ENCODE measurements at regions not wholly inside any gene's neighbourhood (a gene's known extent, or its start where the extent isn't known, plus 50 kb on each side); places are given as distances from the start of the nearest gene placed in this dataset.

DNA sequence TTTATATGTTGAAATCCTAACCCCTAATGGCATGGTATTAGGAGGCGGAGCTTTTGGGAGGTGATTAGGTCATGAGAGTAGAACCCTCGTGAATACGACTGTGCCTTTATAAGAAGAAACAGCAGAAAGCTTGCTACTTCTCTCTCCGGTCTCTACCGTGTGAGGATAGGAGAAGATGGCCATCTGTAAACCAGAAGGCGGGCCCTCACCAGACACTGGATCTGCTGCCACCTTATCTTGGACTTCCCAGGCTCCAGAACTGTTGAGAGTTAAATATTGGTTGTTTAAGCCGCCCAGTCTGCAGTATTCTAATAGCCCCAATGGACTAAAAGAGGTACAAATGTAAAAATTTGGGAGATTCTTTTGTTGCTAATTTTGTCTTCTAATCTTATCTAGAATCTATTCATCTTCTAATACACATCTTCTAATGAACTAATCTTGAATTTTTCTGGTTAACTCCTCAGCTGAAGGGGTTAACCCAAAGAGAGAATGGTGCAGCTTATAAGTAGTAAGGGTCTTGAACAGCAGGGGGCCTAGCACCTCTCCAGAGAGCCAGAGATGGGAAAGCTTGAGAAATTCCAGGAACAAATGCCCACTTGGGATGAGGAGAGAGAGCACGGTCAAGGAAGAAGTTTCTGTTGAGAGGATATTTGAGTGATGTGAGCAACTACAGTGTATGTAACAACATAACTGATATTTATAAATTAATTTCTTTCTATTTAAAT lies 264.0 kb upstream of the GRIP1 start:
- H3K36me3 ChIP-seq (ENCODE audit: control insufficient read depth, insufficient read depth, low read length): no peaks in the 10 kb centered on the region
- H3K9me3 ChIP-seq (ENCODE audit: control insufficient read depth, insufficient read depth, low read length): no peaks in the 10 kb centered on the region
- no peak for DNase-seq (ENCODE audit: low read depth in 4 of 6, low spot score in 6 of 6)
- H3K4me3 ChIP-seq (ENCODE audit: low read depth, low read length): no peak overlapping the region
- H3K27ac ChIP-seq (ENCODE audit: low read depth, low read length): no peak overlapping the region
- H3K27me3 ChIP-seq (ENCODE audit: control insufficient read depth, insufficient read depth, low read length): no peaks in the 10 kb centered on the region
- WGBS (ENCODE audit: insufficient coverage): 93% methylated on average over 3 of the region's 8 CpGs
- no peaks in the 10 kb centered on the region for H3K4me1 ChIP-seq (ENCODE audit: control insufficient read depth, insufficient read depth, low read length)

DNA sequence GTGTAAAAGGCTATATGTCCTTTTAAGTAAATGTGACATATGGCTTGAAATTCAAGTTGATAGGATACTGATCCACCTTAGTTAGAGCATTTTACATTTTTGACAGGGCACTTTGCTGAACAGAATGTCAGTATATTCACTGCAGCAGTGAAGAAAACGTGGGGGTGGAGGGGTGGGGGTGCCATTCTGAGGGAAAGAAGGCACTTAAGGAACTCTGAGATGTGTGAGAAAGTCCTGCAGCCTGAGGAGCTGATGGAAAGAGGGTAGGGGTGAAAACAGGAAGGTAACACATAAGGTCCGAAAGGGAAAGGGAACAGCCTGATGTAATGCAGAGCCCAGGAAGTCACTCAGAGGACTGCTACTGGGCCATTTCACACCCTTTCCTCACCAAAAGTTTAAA lies 265.5 kb upstream of the GRIP1 start:
- 33% methylated on average over 1 of the region's 2 CpGs for WGBS (ENCODE audit: insufficient coverage)
- DNase-seq (ENCODE audit: low read depth in 4 of 6, low spot score in 6 of 6): no peak
- Histone ChIP-seq H3K36me3 (ENCODE audit: control insufficient read depth, insufficient read depth, low read length) (no peaks in the 10 kb centered on the region), H3K4me1 (ENCODE audit: control insufficient read depth, insufficient read depth, low read length) (no peaks in the 10 kb centered on the region), H3K4me3 (ENCODE audit: low read depth, low read length) (no peak overlapping the region), H3K9me3 (ENCODE audit: control insufficient read depth, insufficient read depth, low read length) (no peaks in the 10 kb centered on the region), H3K27ac (ENCODE audit: low read depth, low read length) (no peak overlapping the region), H3K27me3 (ENCODE audit: control insufficient read depth, insufficient read depth, low read length) (no peaks in the 10 kb centered on the region)

DNA sequence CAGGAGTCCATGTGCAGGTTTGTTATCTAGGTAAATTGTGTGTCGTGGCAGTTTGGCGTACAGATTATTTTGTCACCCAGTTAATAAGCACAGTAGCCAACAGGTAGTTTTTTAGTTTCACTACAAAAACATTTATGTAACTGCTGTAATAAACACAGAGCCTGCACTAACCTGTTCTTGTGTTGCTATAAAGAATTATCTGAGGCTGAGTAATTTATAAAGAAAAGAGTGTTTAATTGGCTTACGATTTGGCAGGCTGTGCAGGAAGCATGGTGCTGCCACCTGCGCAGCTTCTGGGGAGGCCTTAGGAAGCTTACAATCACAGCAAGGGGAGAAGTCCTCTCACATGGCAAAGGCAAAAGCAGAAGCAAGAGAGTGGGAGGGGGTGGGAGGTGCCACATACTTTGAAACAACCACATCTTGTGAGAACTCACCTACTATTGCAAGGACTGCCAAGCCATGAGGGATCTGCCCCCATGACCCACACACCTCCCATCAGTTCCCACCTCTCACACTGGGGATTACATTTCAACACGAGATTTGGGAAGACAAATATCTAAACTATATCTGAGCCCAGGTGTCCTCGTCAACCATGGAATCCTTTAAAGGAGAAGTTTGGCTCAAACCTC lies 266.4 kb upstream of the GRIP1 start:
- H3K36me3 ChIP-seq (ENCODE audit: control insufficient read depth, insufficient read depth, low read length): no peaks in the 10 kb centered on the region
- no peak for DNase-seq (ENCODE audit: low read depth in 4 of 6, low spot score in 6 of 6)
- no peaks in the 10 kb centered on the region for H3K9me3 ChIP-seq (ENCODE audit: control insufficient read depth, insufficient read depth, low read length)
- no peaks in the 10 kb centered on the region for H3K4me1 ChIP-seq (ENCODE audit: control insufficient read depth, insufficient read depth, low read length)
- 78% methylated on average over 2 of the region's 6 CpGs for WGBS (ENCODE audit: insufficient coverage)
- H3K27me3 ChIP-seq (ENCODE audit: control insufficient read depth, insufficient read depth, low read length): no peaks in the 10 kb centered on the region
- no peak overlapping the region for H3K27ac ChIP-seq (ENCODE audit: low read depth, low read length)
- H3K4me3 ChIP-seq (ENCODE audit: low read depth, low read length): no peak overlapping the region

DNA sequence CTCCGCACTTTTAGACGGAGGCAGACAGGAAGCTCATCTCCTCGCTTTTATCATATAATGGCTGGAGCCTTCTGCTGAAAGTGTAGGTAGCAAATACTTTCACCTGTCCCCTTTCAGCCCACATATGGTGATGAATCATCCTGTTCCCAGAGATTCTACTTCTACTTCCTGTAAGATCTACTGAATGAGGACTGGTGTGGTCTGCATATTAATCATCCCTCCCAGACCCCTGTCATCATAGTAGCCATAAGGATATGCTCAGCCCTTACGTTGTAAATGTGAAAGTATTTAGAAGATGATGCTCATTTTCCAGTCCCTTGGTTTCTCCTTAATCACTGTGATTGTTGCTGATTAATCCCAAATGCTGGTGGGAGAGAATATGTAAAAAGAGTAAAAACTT lies 268.2 kb upstream of the GRIP1 start:
- H3K9me3 ChIP-seq (ENCODE audit: control insufficient read depth, insufficient read depth, low read length): no peaks in the 10 kb centered on the region
- H3K4me3 ChIP-seq (ENCODE audit: low read depth, low read length): no peak overlapping the region
- no CpG with 5 or more reads among the region's 4 CpGs for WGBS (ENCODE audit: insufficient coverage)
- no peak overlapping the region for H3K27ac ChIP-seq (ENCODE audit: low read depth, low read length)
- no peaks in the 10 kb centered on the region for H3K36me3 ChIP-seq (ENCODE audit: control insufficient read depth, insufficient read depth, low read length)
- no peak for DNase-seq (ENCODE audit: low read depth in 4 of 6, low spot score in 6 of 6)
- H3K4me1 ChIP-seq (ENCODE audit: control insufficient read depth, insufficient read depth, low read length): no peaks in the 10 kb centered on the region
- H3K27me3 ChIP-seq (ENCODE audit: control insufficient read depth, insufficient read depth, low read length): no peaks in the 10 kb centered on the region

DNA sequence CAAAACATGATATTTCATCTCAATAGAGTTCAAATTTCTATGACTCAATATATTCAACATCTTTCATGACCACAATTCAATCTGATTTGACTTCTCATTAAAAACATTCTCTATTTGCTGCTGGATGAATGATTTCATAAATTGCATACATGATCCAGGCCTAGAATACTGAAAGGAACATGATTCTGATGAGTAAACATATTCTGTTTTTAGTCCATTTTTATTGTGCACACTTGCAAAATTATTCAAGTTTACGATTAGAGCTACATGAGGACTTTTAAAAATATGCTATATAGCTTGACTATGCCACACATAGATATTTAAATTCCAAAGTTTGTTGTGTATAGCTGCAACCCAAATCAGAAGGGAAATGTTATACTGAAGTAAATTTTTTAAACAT lies 273.8 kb upstream of the GRIP1 start:
- no CpG with 5 or more reads among the region's 1 CpG for WGBS (ENCODE audit: insufficient coverage)

DNA sequence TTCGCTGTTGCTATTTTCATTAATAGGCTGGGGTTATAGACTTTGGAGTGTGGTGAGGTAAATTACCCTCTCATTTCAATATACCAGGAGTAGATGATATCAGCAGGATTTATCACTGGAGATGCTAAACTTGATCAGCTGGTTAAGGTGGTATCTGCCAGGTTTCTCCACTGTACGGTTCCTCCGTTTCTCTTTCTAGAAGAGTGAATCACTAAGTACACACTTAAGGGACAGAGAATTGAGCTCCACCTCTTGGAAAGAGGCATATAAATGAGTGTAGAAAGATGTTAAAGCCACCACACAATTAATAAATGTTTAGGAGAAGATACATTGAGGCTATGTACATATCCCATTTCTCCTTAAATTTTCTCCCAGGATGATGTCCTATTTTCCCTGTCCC lies 277.4 kb upstream of the GRIP1 start:
- DNase-seq (ENCODE audit: low read depth in 4 of 6, low spot score in 6 of 6): no peak
- Histone ChIP-seq H3K4me3 (ENCODE audit: low read depth, low read length) (no peak overlapping the region), H3K27me3 (ENCODE audit: control insufficient read depth, insufficient read depth, low read length) (no peaks in the 10 kb centered on the region), H3K36me3 (ENCODE audit: control insufficient read depth, insufficient read depth, low read length) (no peaks in the 10 kb centered on the region), H3K4me1 (ENCODE audit: control insufficient read depth, insufficient read depth, low read length) (no peaks in the 10 kb centered on the region), H3K27ac (ENCODE audit: low read depth, low read length) (no peak overlapping the region), H3K9me3 (ENCODE audit: control insufficient read depth, insufficient read depth, low read length) (no peaks in the 10 kb centered on the region)
- WGBS (ENCODE audit: insufficient coverage): no CpG with 5 or more reads among the region's 3 CpGs

More for the DNA sequence above, 273.8 kb upstream of the GRIP1 start:
- Histone ChIP-seq H3K36me3 (ENCODE audit: control insufficient read depth, insufficient read depth, low read length) (no peaks in the 10 kb centered on the region), H3K4me1 (ENCODE audit: control insufficient read depth, insufficient read depth, low read length) (no peaks in the 10 kb centered on the region), H3K27ac (ENCODE audit: low read depth, low read length) (no peak overlapping the region), H3K9me3 (ENCODE audit: control insufficient read depth, insufficient read depth, low read length) (no peaks in the 10 kb centered on the region), H3K27me3 (ENCODE audit: control insufficient read depth, insufficient read depth, low read length) (no peaks in the 10 kb centered on the region), H3K4me3 (ENCODE audit: low read depth, low read length) (no peak overlapping the region)
- no peak for DNase-seq (ENCODE audit: low read depth in 4 of 6, low spot score in 6 of 6)

DNA sequence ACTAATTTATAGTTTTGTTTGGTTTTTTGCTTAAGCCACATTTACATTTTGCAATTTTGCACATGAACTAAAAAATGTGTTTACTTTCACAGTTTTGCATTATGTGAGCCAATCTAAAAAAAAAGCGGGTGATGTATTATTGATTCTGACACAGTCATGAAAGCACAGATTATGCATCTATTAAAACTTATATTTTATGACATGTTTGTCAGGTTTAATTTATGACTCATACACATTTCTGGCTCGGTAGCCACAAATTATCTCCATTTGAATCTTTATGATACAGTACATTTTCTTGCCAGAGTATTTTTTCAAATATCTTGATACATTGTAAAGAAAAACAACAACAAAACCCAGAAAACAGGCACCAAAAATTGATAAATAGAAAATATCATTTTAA lies 280.4 kb upstream of the GRIP1 start:
- Histone ChIP-seq H3K9me3 (ENCODE audit: control insufficient read depth, insufficient read depth, low read length) (no peaks in the 10 kb centered on the region), H3K4me3 (ENCODE audit: low read depth, low read length) (no peak overlapping the region), H3K27me3 (ENCODE audit: control insufficient read depth, insufficient read depth, low read length) (no peaks in the 10 kb centered on the region), H3K4me1 (ENCODE audit: control insufficient read depth, insufficient read depth, low read length) (no peaks in the 10 kb centered on the region), H3K27ac (ENCODE audit: low read depth, low read length) (no peak overlapping the region), H3K36me3 (ENCODE audit: control insufficient read depth, insufficient read depth, low read length) (no peaks in the 10 kb centered on the region)
- WGBS (ENCODE audit: insufficient coverage): no CpG with 5 or more reads among the region's 2 CpGs
- DNase-seq (ENCODE audit: low read depth in 4 of 6, low spot score in 6 of 6): no peak

DNA sequence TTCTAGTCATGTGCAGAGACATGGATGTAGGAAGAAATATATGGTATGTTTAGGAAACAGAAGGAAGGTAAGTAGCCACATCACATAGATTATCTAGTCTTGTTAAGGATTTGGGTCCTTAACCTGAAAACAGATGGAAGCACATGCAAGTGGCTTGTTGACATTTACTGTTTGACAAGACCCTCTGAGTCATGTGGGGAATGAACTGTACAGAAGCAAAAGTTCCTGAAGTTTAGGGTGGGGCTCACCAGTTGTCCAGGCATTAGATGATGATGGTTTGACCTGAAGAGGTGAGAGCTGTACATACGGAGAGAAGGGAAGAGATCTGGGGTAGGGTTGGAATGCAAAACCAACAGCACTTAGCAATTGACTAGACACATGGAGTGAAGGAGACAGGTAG lies 281.1 kb upstream of the GRIP1 start:
- no peak overlapping the region for H3K27ac ChIP-seq (ENCODE audit: low read depth, low read length)
- H3K4me1 ChIP-seq (ENCODE audit: control insufficient read depth, insufficient read depth, low read length): no peaks in the 10 kb centered on the region
- H3K27me3 ChIP-seq (ENCODE audit: control insufficient read depth, insufficient read depth, low read length): no peaks in the 10 kb centered on the region
- 100% methylated on average over 1 of the region's 1 CpG for WGBS (ENCODE audit: insufficient coverage)
- H3K9me3 ChIP-seq (ENCODE audit: control insufficient read depth, insufficient read depth, low read length): no peaks in the 10 kb centered on the region
- no peaks in the 10 kb centered on the region for H3K36me3 ChIP-seq (ENCODE audit: control insufficient read depth, insufficient read depth, low read length)
- H3K4me3 ChIP-seq (ENCODE audit: low read depth, low read length): no peak overlapping the region
- no peak for DNase-seq (ENCODE audit: low read depth in 4 of 6, low spot score in 6 of 6)

DNA sequence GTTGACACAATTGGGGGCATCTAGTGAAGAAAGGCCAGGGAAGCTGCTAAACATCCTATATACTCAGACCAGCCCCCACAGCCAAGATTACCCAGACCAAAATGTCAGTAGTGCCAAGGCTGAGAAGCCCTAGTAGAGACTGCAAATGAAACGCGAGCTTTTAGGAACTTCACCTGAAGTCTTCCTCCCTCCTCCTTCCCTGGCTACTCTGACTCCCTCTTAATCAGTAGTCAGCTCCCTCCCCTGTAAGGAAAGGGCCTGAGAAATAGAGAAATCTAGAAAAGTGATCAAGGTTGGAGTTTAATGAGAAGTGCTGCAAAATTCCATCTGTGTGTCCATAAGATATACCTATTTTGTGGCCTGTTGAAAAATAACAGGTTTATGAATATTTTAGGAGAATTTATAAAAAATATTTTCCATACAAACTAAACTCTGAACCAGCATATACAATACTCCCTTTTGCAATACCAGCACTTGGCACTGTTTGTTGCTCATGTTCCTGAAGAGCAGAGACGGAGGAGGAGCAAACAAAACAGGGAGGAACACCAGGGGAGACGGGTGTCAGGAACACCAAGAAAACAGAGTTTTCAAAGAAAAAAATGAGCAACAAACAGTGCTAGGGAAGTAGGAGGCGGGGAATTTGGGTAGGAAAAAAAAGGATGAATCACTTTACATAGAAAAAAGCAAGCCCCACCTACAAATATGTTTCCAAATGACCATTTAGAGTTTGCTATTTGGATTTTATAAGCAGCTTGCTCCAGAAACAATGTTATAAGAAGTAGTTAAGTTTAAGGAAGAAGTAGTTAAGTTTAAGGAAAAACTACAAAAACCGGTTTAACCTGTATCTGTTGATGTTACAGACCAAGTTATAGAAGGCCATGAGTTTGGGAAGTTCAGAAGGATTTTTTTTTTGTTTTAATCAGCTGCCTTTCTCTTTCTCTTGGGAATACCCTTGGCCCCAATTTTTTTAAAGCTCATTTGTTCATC lies 282.1 kb upstream of the GRIP1 start:
- no peak for DNase-seq (ENCODE audit: low read depth in 4 of 6, low spot score in 6 of 6)
- no peaks in the 10 kb centered on the region for H3K27me3 ChIP-seq (ENCODE audit: control insufficient read depth, insufficient read depth, low read length)
- no peaks in the 10 kb centered on the region for H3K36me3 ChIP-seq (ENCODE audit: control insufficient read depth, insufficient read depth, low read length)
- no peaks in the 10 kb centered on the region for H3K4me1 ChIP-seq (ENCODE audit: control insufficient read depth, insufficient read depth, low read length)
- H3K9me3 ChIP-seq (ENCODE audit: control insufficient read depth, insufficient read depth, low read length): no peaks in the 10 kb centered on the region
- WGBS (ENCODE audit: insufficient coverage): 80% methylated on average over 1 of the region's 6 CpGs
- H3K27ac ChIP-seq (ENCODE audit: low read depth, low read length): no peak overlapping the region
- H3K4me3 ChIP-seq (ENCODE audit: low read depth, low read length): no peak overlapping the region

Data from spinal cord (tissue), 9 donors.